Hematopoietic multipotent progenitor cell treated with erythropoietin and hydrocortisone succinate and interleukin-3 and kit ligand, for 15 days (in vitro differentiated cells): ENCODE measurements at regions not wholly inside any gene's neighbourhood (a gene's known extent, or its start where the extent isn't known, plus 50 kb on each side); places are given as distances from the start of the nearest gene placed in this dataset.
"Not testable (repeated sequence)": the region's sequence is repeated elsewhere in the genome, so short reads cannot be mapped to it uniquely, and the experiment has no call there.

Experiments used
- DNase-seq: peaks from one replicate; pipeline ENCODE4 v3.0.0-alpha.2; 2015; ENCODE audit warnings: low spot score

DNA sequence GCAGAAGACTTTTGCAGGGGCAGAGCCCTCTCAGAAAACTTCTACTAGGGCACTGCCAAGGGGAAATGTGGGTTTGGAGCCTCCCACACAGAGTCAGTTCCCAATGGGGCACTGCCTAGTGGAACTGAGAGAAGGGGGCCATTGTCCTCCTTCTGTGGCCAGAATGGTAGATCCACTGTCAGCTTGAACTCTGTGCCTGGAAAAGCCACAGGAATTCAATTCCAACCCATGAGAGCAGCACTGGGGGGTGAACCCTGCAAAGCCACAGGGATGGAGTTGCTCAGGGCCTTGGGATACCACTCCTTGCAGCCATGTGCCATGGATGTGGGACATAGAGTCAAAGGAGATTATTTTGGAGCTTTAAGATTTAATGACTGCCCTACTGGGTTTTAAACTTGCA is 262.2 kb upstream of the SEMA3C start:
- DNase-seq: no peak

DNA sequence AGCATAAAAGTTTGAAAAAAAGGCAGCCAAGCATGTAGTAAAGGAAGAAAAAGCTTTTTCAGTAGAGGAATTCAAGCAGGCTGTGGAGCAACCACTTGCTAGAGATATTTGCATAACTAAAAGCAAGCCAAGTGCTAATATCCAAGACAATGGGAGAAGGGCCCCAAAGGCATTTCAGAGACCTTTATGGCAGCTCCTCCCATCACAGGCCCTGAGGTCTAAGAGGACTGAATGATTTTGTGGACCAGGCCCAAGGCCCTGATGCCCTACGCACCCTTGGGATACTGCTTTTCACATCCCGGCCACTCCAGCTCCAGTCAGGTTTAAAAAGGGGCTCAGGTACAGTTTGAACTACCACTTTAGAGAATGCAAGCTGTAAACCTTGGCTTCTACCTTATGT is 261.7 kb upstream of the SEMA3C start:
- DNase-seq: no peak

DNA sequence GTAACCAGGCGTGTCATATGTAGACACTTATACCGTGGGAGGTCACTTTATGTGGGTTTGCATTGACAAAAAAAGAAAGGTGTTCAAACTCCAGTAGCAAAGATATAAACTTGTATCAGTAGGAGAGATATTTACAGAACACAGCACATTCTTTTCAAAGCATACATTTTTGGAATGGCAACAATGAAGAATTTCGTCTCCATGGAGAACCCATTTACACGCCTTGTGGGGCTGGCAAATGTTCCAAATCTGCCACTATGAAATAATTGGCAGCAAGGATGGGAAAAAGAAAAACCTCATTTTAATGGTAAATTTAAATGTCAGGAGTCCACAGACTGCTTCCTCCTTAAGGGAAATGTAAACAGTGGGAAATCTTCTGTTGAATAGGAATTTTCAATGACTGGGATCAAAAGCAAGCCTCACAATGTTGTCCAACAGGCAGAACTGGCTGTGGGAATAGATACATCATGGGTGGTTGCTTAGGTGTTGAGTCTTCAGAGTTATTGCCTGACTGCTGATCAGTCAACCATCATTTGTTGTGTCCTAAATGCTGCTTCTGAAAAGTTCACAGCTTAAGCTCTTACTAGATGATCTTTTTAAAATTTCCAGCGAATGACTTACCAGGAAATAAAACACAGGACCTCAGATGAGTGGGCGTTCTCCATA is 256.6 kb upstream of the SEMA3C start:
- no peak for DNase-seq

DNA sequence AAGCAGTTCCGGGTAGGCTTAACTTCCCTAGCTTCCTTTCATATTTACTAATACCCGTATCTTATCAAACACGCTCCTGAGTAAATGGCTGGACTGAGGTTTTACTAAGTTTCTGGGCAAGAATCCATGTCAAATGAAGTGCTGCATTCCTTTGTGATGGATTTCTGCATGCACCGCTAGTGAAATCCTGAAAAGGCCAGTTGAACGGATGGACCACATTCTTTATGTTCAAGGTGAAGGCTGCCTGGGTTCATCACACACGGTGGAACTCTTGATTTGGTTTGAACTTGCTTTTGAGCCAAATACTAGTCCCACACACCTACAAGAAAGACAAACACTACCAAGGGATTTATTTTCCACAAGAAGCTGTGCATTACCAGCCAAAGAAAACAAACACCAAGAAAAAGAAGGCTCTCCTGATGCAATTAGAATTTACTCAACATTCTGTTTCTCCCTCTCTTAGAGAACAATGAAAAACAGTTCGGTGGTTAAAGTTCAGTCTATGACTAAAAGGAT is 255.0 kb upstream of the SEMA3C start:
- DNase-seq: no peak

DNA sequence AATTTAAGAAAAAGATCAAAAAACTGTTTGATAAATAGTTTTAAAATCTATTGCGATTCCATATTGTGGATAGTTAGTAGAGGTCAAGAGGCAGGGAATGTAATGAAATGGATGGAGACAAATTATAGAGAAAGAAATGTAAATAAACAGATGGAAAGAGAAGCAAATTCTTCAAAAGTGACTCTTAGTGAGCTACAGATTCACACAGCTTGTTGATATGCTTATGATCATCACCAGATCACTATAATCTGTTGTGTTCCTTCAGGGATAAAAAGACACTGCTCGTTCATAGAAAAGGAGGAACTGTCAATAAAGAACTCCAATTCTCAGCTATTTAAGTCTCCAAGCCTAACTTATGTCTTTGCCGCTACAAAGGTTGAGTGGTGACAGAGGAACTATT is 251.4 kb upstream of the SEMA3C start:
- no peak for DNase-seq

DNA sequence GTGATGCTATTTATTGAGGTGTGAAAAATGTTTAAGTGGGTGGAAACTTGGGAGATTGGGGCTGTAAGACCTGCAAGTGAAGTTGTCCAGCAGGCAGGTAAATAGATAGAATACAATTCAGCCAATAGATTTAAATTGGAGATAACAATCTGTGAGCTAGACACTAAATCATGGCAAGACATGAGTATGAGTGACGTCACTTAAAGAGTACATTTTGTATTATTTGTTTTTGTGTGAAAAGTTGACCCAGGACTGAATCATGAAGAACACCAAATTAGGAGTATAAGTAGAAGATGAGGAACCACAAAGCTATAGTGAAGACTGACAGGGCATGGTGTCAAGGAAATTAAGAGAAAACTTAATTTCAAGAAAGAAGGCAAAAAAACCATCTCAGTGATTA is 249.1 kb upstream of the SEMA3C start:
- DNase-seq: no peak

DNA sequence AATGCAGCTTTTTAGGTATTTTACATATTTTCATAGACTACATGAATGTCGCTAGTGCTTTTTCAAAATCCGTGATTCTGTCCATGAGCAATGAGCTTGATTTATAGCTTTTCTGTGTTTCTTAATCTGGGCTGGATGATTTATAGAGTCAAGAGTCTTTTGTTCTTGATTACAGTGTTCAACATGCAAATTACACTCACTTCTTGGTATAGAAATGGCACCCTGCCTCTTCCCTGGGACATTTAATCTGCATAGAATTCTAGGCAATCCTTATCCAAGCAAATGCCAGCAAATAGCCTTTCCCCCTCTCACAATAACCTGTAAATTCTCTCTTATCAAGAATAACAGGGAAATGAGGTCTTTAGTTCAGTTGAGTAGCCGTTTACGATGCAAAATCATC is 246.2 kb upstream of the SEMA3C start:
- DNase-seq: no peak

DNA sequence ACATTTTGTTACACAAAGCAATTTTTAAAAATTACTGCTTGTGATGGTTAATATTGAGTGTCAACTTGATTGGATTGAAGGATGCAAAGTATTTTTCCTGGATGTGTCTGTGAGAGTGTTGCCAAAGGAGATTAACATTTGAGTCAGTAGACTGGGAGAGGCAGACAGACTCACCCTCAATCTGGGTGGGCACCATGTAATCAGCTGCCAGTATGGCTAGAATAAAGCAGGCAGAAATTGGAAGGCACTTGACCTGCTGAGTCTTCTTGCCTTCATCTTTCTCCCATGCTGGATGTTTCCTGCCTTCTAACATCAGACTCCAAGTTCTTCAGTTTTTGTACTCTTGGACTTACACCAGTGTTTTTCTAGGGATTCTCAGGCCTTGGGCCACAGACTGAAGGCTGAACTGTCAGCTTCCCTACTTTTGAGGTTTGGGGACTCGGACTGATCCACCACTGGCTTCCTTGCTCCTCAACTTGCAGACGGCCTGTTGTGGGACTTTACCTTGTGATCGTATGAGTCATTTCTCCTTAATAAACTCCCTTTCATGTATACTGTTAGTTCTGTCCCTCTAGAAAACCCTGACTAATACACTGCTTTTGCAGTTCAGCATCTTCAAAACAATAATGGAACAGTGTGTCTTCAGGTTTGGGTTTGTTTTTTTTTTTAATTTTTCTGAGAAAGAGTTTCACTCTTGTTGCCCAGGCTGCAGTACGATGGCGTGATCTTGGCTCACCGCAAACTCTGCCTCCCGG is 244.1 kb upstream of the SEMA3C start:
- no peak for DNase-seq

DNA sequence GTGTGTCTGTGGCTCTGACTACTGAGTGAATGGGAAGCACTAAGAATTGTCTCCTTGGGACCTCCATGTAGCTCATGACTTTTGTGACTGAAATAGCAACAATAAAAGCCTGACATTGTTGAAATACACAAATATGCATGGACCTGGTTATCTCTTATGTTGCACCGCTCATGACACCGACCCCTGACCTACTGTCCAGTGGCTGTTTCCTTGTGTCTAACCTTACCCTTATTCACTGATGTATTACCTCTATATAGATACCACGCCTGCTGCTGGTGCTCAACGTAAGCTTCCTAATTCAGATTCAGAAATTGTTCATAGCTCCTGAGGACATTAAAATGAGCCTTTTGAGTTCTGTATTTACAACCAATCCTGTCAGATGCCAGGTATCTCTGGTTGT is 243.4 kb upstream of the SEMA3C start:
- DNase-seq: no peak

DNA sequence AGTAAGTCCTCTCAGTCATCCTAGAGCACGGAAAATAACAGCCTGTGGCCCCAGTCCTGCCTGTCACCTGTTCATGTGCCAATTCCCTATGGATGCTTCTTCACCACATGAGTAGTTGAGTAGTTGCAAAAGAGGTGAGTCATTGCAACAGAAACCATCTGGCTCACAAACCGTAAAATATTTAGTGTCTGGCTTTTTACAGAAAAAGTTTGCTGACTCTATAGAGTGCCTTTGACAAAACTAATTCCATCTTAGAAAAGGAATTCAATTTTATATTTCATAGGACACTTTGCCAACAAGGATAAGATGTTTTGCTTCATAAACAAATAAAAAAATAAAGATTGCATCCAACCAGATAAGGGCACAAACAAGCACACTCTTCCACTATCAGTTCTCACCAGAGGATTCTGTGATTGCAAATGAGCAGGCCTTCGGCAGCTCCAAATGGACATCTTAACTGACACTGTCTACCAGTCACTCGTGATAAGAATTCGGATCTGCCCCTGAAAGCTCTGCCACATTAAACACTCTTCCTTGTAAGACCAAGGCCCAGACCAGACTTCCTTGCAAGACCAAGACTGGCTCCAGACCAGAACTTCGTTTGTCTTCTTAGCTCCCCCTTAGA is 242.7 kb upstream of the SEMA3C start:
- no peak for DNase-seq

DNA sequence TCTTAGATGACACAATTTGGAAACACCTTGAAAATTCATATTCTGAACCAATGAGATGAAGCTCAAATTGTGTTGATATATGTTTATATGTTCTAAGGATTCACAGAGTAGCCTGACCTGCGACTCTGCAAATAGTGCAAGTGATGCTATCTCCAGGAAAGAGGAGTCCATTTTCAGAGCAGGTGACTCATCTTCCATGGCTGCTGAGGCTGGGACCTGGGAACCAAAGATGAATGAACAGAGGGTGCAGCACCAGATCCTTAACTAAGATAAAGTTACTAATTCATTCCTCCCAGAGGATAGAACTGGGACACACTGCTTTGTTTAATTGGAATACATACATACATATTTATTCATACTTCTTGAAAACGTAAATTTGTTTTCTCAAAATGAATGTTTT is 240.6 kb upstream of the SEMA3C start:
- no peak for DNase-seq

DNA sequence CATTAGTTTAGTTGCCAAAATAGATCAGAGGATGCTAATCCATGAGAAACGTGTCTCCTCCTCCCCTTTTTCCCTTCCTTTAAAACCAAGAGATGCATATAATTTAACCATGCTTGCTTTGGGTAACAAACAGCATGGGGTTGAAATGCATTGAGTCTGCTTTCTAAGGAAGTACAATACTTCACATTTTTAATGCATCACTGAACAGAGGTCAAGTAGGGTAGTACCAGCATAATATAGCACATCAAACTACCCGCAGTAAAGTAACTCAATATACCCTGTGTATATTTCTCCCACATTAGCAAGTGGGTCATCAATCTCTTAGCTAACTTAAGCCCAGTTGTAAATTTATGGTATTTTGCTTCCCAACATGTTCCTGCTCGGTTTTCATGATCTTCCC is 239.3 kb upstream of the SEMA3C start:
- DNase-seq: no peak

DNA sequence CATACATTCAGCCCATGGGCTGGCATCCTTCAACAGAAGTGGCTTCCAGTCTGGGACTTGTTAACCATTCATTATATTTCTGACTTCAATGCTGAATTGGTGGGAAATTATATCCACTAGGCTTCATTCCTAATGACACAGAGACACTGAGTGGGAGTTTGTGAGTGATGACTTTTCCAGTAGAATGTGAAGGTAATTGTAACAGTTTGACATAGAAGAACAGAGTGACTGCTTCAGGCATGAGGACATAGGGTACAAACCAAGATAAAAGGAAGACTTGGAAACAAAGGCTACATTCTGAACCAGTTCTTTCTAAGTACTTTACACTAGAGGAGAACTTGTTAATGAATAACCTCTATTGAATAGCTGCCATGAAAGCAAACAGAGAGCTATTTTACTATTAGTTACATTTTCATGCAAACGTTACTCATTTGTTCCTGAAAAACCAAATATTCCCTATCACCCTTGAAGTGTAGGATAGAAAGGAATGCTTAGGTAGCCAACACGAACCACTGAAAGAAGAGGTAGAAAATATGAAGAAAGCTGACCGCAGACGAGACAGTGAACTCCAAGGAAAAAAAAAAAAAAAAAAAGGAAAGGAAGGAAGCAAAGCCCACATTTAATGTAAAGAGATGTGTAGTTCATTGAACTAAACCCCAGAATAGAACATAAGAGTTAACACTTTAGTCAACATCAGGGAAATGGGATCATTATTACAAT is 237.0 kb upstream of the SEMA3C start:
- DNase-seq: no peak

DNA sequence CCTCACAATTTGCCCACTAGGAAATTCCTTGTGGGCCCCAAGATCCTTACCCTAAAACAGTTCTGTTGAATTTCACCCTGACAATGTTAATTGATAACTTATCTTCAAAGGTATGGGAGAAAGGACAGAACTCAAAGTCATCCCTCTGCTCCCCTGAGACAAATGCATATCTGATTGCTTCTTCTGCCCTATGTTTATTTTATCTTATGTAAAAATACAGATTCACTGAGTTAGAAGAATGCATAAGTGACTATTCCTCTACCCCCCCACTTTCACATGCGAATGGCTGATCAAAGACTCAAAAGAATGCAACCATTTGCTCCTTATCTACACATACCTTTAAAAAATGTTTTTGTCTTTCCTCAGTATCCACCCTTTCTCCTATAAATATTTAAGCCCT is 235.7 kb upstream of the SEMA3C start:
- DNase-seq: no peak

DNA sequence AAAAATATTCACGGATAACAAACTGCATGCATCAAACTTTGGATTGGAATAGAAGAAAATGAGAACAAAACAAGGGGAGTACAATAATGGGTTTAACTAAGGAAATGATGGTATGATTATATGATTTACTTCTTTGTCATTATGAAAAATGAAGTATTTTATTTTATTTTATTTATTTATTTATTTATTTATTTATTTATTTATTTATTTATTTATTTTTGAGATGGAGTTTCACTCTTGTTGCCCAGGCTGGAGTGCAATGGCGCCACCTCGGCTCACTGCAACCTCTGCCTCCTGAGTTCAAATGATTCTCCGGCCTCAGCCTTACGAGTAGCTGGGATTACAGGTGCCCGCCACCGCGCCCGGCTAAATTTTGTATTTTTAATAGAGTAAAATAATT is 234.1 kb upstream of the SEMA3C start:
- not testable (repeated sequence) for DNase-seq

DNA sequence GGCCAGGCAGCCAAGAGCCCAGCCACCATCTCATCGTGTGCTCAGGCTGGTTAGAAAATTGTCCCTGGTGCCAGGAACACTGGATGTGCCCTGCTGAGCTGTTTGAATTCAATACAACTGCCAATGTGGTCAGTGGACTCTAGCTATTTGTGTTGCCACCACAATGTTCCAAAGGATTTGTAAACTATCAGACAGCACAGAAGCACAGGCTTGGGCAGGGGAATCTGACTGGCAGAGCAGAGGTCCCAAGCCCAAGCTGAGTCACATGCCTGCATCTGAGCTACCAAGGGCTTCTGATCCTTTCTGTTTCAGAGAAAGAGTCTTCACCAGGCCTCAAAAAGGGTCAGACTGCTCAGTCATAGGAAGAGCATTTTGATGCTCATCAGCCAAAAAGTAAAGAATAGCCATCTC is 232.1 kb upstream of the SEMA3C start:
- DNase-seq: no peak

DNA sequence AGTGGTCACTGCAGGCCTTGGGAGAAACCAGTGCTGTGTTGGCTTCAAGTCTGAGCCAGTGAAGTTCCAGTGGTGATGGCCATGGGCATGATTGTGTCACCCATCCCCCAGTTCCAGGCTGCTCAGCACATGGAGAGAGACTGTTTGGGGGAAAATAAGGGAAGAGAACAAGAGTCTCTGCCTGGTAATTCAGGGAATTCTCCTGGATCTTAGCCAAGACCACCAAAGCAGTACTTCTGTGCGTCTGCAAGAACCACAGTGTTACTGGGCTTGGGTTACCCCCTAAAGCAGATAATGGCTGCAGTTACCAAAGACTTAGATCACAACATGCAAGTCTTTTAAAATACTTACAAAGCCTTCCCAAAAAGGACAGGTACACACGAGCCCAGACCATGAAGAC is 225.0 kb upstream of the SEMA3C start:
- DNase-seq: no peak

DNA sequence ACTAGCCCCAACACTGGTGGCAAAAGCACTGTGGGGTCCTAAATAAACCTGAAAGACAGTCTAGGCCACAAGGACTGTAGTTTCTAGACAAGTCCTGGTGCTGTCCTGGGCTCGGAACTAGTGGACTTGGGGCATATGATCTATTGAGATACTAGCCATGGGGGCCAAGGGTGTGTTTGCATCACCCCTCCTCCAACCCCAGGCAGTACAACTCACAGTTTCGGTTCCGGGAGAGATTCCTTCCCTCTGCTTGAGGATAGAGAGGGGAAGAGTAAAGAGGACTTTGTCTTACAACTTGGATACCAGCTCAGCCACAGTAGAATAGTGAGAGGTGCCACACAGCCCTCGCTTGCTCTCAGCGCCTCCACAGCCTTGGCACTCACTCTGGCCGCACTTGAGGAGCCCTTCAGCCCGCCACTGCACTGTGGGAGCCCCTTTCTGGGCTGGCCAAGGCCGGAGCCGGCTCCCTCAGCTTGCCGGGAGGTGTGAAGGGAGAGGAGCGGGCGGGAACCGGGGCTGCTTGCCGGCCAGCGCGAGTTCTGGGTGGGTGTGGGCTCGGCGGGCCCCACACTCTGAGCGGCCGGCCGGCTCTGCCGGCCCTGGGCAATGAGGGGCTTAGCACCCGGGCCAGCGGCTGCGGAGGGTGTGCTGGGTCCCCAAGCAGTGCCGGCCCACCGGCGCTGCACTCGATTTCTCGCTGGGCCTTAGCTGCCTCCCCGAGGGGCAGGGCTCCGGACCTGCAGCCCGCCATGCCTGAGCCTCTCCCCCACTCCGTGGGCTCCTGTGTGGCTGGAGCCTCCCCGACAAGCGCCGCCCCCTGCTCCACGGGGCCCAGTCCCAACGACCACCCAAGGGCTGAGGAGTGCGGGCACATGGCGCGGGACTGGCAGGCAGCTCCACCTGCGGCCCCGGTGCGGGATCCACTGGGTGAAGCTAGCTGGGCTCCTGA is 222.7 kb upstream of the SEMA3C start:
- not testable (repeated sequence) for DNase-seq

DNA sequence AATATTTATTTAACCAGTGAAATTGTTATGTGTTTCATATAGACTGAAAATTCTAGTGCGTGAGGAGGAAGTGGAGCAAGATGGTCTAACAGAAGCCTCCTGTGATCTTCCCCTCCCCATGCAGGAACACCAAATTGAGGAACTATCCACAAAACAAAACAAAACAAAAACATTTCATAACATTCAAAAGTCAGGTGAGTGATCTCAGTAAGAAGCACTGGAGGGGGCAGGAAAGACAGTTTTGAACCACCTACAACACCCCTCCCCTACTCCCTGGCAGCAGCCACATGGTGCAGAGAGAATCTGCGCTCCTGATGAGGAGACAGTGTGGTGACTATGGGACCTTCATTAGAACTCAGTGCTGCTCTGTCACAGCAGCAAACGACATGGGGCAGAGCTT is 221.9 kb upstream of the SEMA3C start:
- DNase-seq: no peak

DNA sequence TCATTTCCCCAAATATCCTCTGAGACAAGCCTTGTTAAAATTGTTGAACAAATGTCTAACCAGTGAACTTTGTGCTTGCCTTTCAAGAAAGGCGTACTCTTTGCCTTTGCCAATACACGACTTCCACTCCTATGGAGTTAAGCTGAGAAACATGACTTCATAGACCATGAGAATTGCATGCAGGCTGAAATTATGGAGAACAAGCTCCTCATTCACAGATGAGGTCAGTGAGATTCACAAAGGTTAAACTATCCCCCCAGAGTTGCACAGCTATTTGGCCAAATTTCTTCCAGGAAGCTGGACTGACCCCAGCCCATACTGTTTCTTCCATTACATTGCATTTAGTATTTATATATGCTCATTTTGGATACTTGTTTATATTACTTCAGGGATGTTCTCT is 221.4 kb upstream of the SEMA3C start:
- no peak for DNase-seq

DNA sequence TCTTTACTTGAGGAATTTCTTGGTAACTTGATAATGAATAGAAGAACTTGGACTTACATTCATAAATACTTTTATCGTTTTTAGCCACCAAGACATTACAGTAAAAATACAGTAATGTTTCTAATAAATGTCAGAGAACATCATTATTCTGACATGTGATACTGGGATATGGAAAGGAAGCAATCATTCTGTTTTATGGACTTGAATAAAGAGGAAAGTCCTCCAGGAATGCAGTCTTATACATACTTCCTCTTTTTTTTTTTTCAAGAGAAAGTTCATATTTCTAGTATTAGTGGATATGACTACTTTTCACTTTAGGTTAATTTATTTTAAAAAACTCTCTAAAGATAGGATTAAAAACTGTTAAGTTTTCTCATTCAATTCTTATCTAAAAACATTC is 220.0 kb upstream of the SEMA3C start:
- DNase-seq: no peak

DNA sequence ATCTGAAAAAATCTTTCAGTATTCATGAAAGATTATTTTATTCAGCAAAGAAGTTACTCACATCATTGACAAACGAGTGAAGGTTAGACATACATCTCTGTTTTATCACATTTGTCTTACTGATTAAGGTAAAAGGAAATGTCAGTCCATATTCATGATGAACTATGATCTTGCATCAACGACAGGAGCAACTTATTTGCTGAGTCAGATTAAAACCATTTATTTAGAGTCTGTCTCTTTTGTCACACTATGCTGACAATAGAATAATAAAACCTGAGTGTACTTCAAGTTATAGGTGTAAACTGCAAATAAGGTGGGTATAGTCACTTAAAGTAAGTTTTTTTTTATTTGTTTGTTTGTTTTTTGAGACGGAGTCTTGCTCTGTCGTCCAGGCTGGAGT is 216.5 kb upstream of the SEMA3C start:
- no peak for DNase-seq
